GM18861 (cell line): ENCODE measurements at regions not wholly inside any gene's neighbourhood (a gene's known extent, or its start where the extent isn't known, plus 50 kb on each side); places are given as distances from the start of the nearest gene placed in this dataset.
"Not testable (repeated sequence)": the region's sequence is repeated elsewhere in the genome, so short reads cannot be mapped to it uniquely, and the experiment has no call there.

Source experiments
- ATAC-seq: cut with Tn5 transposase; IDR thresholded peaks from one replicate; pipeline ENCODE4 v1.9.1; 2021; ENCODE audit not compliant: unreplicated experiment

DNA sequence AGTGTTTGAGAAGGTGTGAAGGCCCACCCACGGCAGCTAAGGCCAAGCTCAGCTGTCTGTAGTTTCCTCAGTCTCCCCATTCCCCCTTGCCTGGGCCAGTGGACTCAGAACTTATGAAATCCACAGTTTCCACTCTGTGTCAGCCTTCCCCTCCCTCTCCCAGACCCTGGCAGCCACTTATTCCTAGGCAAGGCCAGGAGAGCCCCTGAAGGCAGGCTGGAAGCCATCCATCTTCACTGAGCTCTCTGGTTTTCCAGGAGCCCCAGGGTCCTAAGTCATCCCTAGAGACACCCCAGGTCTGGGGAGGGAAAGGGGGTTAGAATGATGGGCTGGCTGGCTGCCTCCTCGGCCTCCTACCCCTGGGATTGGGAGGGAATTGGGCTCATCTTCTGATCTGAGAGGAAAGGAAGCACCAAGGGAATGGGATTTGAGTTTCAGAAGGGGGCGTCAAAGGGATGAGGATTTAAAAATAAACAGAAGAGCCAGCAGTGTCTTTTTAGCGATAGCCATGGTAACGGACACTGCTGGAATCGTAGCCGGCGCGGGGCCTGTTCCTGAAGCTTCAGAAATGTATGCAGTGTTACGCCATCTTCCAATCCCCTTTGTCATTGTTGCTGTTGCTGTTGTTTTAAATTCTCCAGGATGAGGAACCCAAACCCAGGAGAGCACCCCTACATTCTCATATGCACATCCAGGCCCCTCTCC, 561.1 kb upstream of the CADM1 start:
- no peak for ATAC-seq

DNA sequence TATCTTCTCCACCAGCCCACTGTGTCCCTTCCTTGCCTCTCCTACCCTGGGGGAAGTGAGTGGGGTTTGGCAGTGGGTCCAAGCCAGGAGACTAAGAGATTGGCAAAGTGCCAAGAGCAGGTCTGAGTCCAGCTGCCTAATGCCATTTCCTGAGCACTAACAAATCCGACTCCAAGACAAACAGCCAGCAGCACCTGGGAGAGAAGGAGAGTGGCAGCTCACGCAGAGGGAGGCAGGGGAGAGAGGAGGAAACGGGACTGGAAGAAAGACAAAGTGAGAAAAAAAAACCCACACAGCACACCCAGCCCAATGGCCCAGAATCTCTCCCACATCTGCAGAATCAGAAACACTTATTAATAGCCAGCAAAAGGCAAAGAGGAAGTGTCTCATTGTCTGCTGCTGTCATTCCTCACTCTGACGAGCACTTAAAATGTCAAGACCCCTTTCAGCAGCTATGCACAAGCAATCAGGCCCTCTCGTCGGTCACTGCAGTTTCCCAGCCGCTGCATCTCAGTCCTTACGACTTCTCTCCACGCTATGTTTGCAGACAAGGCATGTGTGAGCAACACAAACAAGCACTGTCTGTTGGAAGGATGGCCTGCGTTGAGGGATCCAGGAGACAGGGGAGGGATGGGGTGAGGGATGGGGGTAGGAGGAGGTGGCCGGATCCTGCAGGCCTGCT, 558.4 kb upstream of the CADM1 start:
- no peak for ATAC-seq

DNA sequence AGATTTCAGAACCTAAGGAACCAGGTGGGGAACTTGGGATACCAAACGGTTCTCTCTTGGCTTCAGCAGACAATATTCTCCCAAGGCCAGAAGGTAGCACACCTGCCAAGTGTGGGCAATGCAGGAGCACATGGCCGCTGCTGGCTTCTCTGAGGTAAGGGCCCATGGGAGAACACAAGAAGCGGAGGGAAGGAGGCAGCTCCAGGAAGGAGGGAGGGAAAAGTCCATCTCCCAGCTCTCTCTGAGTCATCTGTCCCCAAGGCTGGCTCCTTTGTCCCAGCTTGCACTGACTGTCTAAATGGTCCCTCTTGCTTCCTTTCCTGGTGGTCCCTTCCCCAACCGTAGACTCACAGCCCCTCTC, 557.9 kb upstream of the CADM1 start:
- no peak for ATAC-seq

DNA sequence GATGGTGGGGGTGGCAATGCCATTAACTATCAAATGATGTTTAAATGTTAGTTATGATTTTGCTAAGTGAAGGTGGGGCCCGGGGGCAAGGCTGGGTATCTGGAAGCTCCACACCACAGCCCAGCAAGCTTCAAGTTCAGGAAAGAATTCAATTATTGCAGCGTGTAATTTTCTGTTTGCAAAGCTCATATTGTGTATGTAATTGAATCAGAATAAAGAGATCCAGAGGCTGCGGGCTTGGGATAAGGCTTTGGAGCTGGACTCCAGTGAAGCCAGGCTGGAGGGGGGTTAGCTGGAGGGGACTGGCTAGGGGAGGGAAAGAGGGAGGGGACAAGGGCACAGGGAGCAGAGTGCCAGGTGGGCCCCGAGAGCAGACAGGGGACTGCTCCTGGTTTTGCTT, 557.1 kb upstream of the CADM1 start:
- no peak for ATAC-seq

DNA sequence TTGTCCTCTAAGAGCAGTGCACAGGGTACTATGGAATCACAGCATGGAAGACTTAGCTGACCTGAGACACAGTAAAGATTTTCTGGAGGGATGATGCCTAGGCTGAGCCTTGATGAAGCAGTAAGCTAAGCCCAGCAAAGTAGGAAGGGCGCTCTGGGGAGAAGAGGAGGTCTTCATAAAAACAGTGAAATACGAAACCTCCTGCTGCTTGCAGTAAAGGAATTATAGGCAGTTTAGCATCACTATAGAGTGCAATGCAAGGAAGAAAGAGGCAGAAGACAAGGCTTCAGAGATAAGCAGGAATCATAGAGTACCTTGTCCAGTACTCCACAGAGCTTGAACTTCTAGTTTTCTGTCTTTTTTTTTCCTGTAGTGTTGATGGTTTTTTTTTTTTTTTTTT, 555.7 kb upstream of the CADM1 start:
- no peak for ATAC-seq

DNA sequence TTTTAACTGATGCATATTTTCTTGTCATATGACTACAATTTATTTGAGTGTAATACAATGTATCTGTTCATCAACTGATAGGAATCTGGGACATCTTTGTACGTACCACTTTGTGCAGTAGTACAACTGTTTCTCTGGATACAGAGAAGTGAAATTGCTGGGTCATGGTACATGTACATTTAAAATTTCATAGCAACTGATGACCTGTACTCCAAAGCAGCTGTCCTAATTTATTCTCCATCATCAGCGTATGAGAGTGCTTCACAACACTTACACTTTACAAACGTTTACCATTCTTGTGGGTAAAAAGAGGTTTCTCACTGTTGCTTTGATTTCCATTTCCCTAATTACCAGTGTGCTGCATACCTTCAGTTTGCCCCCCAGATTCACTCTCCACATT, 552.8 kb upstream of the CADM1 start:
- ATAC-seq = no peak

DNA sequence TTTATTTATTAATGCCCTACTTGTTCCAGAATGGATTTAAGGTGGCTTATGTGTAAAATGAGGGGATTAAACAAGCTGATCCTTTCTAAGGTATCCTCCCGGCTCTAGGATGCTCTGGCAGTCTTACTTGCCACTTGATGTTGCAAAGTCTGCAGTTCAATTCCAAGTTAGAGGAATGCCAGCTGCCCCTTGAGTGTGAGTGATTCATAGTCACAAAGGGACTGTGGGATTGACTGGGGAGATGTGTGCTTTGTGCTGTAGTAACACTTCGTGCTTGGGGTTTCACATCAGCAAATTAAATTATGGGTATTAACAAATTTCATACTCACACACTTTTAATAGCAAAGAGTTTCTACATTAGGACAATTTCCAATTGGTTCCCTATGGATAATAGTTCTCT, 550.8 kb upstream of the CADM1 start:
- ATAC-seq = no peak

DNA sequence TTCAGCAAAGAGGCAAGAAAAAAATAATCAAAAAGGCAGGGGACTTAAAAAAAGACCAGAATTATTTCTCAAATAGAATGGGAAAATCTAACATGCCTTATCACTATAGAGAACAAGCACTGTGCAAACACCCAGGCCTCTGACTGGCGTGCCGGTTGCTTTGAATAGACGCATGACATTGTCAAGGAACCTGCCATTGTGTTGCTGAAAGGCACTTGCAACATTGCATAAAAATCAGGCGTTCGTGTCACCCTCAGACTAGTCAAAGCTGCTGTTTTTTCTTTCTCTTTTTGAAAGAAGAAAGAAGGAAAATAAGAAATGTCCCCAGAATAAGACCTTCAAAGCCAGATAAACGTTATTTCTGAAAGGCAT, 549.3 kb upstream of the CADM1 start:
- ATAC-seq = no peak

DNA sequence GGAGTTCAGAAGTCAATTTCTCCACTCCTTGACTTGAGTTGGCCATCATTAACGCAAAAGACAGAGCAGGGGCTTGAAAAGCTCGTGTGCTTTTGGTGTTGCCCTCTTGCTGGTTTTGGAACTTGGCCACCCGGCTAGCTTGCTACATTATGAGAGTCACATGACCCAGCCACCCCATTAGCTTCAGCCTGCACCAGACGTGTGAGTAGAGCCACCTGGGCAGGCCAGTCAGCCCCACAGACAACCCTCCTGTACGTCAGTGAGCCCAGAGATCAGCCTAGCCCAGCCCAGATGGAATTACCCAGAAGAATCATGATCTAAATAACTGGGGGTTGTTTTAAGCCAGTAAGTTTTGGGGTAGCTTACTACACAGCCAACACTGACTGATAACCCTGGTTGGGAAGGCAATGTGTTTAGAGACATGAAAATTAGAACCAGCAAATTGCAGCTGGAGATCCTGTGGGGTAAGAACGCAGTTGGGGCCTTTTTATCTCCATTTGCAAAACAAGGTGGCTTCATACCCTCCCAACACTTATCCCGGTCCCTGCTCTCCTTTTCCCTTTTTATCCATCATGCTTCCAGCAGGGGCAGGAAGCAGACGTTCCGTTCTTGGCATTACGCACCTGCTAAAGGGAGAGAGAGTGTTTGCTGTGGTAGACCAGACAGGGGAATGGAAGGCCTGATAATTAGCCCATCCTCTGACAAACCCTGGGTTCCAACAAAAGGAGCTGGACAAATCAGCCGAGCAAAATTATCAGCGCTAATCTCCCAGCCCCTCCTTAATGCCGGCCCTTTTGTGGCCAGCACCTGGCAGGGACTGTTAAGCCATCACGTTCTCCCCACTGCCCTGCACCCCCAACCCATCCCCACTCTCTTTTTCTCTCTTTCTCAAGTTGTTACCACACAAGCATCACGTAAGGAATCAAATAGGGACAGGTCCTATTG, 548.7 kb upstream of the CADM1 start:
- ATAC-seq = no peak

DNA sequence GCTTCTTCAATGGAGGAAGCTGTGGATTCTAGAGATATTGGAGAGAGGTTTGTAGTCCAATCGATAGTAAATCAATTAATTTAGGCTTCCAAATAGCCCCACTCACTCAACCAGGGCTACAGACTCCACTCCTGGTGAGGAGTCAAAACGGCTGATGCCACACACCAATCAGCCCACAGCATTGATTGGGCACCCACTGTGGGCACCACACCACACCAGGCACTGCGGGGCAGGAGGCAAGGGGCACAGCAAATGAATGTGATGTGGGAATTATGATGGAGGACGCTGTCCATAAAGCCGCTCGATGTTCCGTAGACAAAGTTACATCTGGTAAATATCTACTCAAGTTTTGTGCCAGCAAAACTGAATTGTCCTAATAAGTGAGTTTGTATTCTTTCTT, 547.3 kb upstream of the CADM1 start:
- ATAC-seq = no peak

DNA sequence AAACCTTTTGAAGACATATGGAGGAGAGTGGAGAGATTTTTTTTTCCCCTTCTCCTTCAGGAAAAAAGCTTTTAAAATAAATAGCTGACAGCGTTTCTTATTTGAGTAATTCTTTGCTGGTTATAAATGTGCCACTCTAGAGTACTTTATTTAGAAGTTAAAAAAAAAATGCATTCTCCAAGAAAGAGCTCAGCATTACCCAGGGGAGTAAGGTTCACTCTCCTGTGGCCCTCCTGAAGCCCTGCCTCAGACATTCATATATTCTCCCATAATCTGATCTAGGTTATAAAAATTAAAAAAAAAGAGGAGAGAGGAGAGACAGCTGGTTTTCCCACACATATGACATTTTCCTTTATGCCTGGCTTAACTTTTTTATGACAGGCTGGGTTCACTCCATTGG, 545.2 kb upstream of the CADM1 start:
- ATAC-seq = no peak

DNA sequence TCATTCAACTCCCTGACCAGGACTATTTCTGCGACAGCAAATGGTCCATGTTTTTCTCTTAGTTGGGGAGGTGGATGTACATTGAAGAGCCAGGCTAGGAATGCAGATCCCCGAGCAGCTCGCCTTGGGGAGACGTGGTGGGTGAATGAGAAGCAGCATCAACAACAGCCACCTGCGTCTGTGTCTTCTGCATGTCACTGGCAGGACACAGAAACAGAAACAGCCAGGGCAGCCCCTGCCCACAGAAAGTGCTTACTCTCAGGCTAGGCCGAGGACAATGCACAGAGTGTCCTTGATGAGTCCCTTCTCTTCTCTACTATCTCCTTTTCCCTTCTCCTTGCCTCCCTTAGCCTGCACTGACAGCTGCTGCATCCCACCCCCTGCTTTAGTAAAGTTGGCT, 541.9 kb upstream of the CADM1 start:
- no peak for ATAC-seq

DNA sequence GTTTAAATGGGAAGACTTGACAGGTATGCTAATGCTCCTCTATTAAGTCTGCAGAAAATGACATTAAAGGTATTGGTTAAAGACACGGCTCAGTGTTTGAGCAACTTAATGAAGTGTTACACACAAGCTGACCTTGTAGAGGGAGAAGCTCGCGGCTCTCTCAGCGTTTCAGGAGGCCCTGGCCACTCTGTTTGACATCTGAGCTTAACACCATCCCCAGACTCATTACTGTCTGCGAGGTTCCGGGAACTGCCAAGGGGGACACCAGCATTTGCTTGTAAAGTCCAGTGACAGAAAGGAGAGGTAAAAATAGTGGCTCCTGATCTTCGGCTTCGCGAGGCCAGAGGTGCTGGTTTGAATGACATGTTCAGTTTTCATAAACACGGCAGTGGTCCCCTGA, 540.7 kb upstream of the CADM1 start:
- no peak for ATAC-seq

DNA sequence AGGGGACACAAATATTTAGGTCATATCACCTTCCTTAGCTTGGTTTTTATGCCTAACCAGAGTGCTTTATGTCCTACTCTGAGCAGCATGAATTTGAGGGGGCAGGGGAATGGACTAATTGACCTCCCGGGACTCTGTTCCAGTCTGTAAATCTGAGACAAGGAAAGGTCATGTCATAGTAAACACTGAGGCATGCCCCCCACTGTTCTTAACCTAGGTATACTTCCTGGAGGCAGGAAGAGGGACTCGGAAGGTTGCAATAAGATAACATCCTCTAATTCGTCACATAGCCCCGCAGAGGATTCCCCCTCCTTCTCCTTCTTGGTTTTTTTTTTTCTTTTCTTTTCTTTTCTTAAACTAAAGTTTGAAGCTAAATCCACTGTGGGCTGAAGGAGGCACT, 540.3 kb upstream of the CADM1 start:
- no peak for ATAC-seq

DNA sequence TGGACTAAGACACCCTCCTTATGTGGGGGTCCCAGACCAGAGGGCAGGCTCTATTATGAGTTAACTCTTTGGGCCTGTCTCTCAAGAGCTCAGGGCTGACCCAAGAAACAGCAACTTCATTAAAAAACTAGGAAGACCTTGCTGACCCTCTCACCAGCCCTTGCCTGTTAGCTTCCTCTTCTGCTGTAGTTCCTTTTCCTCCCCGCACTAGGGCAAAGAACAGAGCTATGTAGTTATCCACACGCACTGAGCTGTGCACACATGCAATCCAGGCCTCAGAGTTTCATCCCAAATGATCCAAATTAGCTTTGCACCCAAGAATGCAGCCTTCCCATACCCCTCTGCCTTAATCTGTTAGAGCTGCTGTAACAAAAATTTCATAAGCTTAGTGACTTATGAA, 539.6 kb upstream of the CADM1 start:
- ATAC-seq = no peak

DNA sequence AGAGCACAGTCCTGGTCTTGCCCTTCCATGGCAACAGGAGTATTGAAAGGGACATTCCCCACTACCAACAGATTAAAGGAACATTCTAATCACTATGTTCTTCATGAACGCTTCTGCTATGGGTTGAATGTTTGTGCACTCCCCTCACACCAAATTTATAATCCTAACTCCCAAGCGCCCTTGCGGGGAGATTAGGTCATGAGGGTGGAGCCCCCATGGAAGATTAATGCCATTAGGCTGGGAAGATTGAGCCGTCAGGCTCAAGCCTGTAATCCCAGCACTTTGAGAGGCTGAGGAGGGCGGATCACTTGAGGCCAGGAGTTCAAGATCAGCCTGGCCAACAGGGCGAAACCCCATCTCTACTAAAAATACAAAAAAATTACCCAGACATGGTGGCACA, 538.8 kb upstream of the CADM1 start:
- not testable (repeated sequence) for ATAC-seq

DNA sequence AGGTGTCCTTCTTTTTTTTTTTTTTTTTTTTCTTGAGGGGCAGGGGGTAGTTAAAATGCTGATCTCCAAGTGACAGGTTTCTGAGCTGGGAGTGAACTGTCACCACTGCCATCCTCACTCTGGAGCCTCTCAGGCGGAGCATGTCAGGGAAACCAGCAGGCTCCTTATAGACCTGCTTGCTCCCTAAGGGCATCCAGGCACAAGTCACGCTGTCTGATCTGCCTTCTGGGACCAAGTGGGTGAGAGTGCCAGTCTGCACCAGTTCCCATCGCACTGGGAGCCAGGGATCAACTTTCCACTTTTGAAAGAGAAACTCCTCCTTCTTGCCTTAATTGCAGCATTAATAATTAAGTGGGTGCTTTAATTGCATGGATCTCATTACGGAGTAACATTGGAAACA, 537.9 kb upstream of the CADM1 start:
- no peak for ATAC-seq

DNA sequence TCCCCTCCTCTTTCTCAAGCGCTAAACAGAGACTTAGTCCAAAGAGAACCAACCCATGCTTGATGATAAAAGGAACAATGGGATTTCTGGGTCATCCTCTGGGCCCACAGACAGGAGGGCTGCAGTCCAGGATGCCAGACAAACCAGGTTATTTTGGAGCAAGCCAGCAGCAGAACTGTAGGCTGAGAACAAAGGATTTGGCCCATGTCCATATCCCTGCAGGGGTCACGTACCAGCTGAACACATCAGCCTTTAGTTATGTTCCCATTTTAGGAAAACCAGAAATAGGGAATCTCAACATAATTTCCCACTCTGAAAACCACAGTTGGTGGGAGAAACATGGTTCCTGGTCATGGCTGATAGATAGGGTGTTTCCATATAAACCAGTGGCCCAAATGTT, 533.6 kb upstream of the CADM1 start:
- ATAC-seq = no peak

DNA sequence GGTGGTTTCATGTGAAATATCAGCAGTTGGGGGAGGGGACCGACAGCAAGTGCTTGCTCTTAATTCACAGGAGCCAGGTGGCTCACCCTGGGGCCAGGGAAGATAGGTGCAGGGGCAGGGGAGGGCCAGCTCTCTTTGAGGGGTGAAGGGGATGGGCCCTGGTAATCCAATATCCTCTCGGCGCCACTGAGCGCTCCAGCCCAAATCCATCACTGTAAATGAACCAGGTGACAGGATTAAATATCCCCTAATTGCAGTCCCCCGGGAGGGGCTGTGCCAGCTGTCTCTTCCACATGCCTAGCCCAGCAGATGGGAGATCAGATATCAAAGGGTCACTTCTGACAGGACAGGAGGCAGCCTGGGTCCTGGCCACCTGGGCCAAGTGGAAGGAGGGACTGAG, 531.8 kb upstream of the CADM1 start:
- ATAC-seq = no peak

DNA sequence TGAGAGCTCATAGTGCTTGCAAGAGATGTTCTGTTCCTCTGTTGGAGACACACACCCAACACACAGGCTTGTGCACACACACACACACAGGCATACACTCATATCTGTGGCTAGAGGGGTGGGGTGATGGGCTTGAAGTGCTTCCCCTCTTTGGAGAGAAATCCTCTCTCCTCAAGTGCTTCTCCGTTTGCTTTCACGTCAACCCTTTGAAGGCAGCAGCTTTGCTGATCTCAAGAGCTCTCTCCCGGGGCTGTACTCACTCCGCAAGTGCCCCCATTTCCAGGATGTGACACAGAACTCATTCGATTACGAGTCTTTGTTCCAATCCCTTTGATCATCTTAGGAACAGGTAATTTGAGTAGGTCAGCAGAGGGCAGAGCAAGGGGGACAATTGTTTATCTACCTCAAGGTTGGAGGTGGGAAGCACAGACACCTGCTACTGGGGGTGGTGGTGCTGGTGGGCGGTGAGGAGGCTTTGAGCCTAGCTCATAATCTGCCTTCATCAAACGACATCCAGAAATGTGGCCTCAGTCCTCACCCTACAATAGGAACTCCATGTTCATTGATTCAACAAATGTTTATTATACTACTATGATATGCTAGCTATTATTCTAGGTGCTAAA, 529.8 kb upstream of the CADM1 start:
- no peak for ATAC-seq

DNA sequence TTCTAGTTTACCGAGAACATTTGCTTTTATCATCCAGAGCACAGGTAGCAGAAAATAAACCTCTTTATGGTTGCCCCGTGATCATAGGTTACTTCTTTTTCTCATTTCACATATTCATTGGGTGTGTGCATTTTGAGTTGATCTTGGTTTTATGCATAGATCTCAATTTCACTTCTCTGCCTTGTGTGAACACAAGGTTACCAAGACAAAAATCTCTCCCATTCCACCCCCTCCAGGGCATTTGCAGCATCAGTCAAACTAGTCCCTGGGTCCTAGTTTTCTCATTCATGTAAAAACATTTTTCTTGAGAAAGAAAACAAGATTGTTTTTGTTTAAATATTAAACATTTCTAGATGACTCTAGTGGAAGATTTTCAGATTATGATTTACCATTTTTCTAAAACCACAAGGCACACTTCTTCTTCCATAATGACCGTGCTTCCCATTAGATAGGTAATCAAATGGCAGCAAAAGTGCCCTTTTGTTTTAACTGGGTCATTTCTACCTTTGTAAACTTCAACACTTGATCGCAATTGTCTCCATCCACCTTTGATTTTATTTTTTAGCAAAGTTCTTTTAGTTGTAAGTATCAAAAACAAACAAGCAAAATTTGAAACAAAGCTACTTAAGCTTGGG, 526.6 kb upstream of the CADM1 start:
- no peak for ATAC-seq
